Natural killer cell (primary cell): ENCODE measurements at regions not wholly inside any gene's neighbourhood (a gene's known extent, or its start where the extent isn't known, plus 50 kb on each side); places are given as distances from the start of the nearest gene placed in this dataset.

Source experiments
- ATAC-seq, 3 donors: fragments of 150-1000 bp in 2 of 3; fragments of 200-7000 bp in 1 of 3; cut with Tn5 transposase; 1 replicate in 1 of 3; 2 replicates in 2 of 3; pipeline ENCODE4 v1.10.0; 2021; ENCODE audit warnings: mild to moderate bottlenecking in 2 of 3, moderate library complexity in 2 of 3
- DNase-seq, 2 donors: peaks; one replicate each; pipeline versions ENCODE4 v3.0.0 to v3.0.0-alpha.2; 2013 to 2021; ENCODE audit warnings: mixed read lengths in 1 of 2
- H3K27ac ChIP-seq: one replicate; pipeline ENCODE4 v1.5.1; 2013; ENCODE audit warnings: mild to moderate bottlenecking, low read length
- H3K27me3 ChIP-seq: one replicate; pipeline ENCODE4 v1.6.1; 2013; ENCODE audit warnings: low read length; ENCODE audit not compliant: control insufficient read depth, insufficient read depth
- H3K36me3 ChIP-seq: one replicate; pipeline ENCODE4 v1.6.1; 2013; ENCODE audit warnings: low read length; ENCODE audit not compliant: control insufficient read depth, insufficient read depth
- H3K4me1 ChIP-seq: one replicate; pipeline ENCODE4 v1.6.1; 2013; ENCODE audit warnings: low read length; ENCODE audit not compliant: control insufficient read depth, insufficient read depth
- H3K4me3 ChIP-seq: one replicate; pipeline ENCODE4 v1.5.1; 2013; ENCODE audit warnings: low read length
- H3K9me3 ChIP-seq: one replicate; pipeline ENCODE4 v1.6.1; 2013; ENCODE audit warnings: low read length; ENCODE audit not compliant: control insufficient read depth, insufficient read depth
- H3K27ac Mint-ChIP-seq, 2 donors: one replicate each; pipeline ENCODE4 v1.8.0; 2022; ENCODE audit warnings: mild to moderate bottlenecking in 2 of 2, mixed read lengths in 2 of 2, moderate library complexity in 1 of 2
- H3K27me3 Mint-ChIP-seq, 2 donors: one replicate each; pipeline ENCODE4 v1.8.0; 2022; ENCODE audit warnings: low read depth in 2 of 2, mixed read lengths in 2 of 2
- H3K36me3 Mint-ChIP-seq: one replicate; pipeline ENCODE4 v1.8.0; 2022; ENCODE audit warnings: mixed read lengths
- H3K4me1 Mint-ChIP-seq, 2 donors: one replicate each; pipeline ENCODE4 v1.8.0; 2022; ENCODE audit warnings: mixed read lengths in 2 of 2
- H3K4me3 Mint-ChIP-seq: one replicate; pipeline ENCODE4 v1.8.0; 2022; ENCODE audit warnings: mild to moderate bottlenecking, moderate library complexity, mixed read lengths
- H3K9me3 Mint-ChIP-seq, 2 donors: one replicate each; pipeline ENCODE4 v1.8.0; 2022; ENCODE audit warnings: mixed read lengths in 2 of 2
- CTCF ChIP-seq: fragments of 200-600 bp; IDR thresholded peaks from one replicate; pipeline ENCODE4 v1.8.0; 2022; ENCODE audit warnings: antibody characterized with exemption
- WGBS: methylation state at CpG from one replicate; pipeline ENCODE4 v1.1.7; 2013; ENCODE audit warnings: missing lambda C conversion rate; ENCODE audit not compliant: insufficient coverage; 5-methylcytosine and 5-hydroxymethylcytosine counted together
- intact Hi-C: fragments of 100-400 bp; cut with micrococcal nuclease; formaldehyde crosslinking; loops from one replicate; pipeline ENCODE4 v1.14.2; 2022

GRCh38 chr3:14301558-14301957 is 100.8 kb upstream of the SLC6A6 start:
- Mint-ChIP-seq H3K9me3 (no peaks in the 10 kb centered on the region), H3K4me3 (no peak overlapping the region), H3K4me1 (peaks cover 20 to 23% of the 10 kb centered on the region in 2 donors), H3K36me3 (no peaks in the 10 kb centered on the region), H3K27ac (no peak overlapping the region), H3K27me3 (peaks cover 16 to 19% of the 10 kb centered on the region in 2 donors)
- Histone ChIP-seq H3K4me1 (peaks cover 37% of the 10 kb centered on the region), H3K9me3 (no peaks in the 10 kb centered on the region), H3K4me3 (no peak overlapping the region), H3K27ac (no peak overlapping the region), H3K27me3 (peaks cover 2% of the 10 kb centered on the region), H3K36me3 (no peaks in the 10 kb centered on the region)
- DNase-seq (no peak), ATAC-seq (no peak)
- intact Hi-C loops: no loop called here
- WGBS: 85% methylated on average over 15 of the region's 15 CpGs
- no peak for TF ChIP-seq CTCF

DNA sequence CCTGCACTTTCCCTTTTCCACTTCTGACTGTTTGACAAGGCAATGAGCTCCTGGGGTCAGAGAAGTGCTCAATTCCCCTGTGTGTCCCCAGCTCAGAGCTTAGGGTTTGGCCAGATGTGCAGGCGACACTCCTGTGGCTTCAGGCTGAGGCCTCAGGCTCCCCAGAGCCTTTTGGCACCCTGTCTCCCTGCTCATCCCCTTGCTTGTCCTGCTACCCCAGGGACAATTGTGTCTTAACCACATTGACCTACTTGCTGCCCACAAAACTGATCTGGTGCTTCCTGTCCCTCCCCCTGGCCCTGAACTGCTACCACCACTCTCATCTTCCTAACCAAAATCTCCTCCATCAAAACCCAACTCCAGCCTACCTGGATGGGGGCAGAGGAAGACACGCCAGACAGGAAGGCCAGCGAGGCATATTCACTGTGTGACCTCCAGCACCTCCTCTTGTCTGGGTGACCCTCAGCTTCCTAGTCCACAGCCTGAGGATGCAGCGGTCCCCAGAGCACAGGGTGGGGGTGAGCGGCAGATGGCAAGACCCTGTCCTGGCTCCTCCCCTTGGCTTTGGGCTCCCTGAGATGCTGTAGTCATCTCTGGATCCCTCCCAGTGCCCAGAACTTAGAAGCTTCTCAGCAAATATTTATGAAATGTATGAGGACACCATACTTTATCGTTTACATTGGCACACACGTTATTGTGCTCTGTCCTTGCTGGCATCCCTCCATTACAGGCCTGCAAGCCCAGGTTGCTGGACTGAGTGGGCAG is 98.9 kb upstream of the SLC6A6 start:
- intact Hi-C loops: no loop called here
- no peaks in the 10 kb centered on the region for H3K36me3 Mint-ChIP-seq
- Histone ChIP-seq H3K4me3 (no peak overlapping the region), H3K36me3 (no peaks in the 10 kb centered on the region), H3K4me1 (peaks cover 30% of the 10 kb centered on the region), H3K27me3 (peaks cover 2% of the 10 kb centered on the region), H3K27ac (no peak overlapping the region), H3K9me3 (no peaks in the 10 kb centered on the region)
- 47% methylated on average over 7 of the region's 7 CpGs for WGBS
- DNase-seq (peak in 1 of 2 donors; percentile 6), ATAC-seq (peak in 2 of 3 donors; percentile 24 to 60)
- H3K27ac Mint-ChIP-seq: no peak overlapping the region
- H3K4me1 Mint-ChIP-seq: peaks cover 20 to 21% of the 10 kb centered on the region in 2 donors
- TF ChIP-seq CTCF: no peak
- H3K4me3 Mint-ChIP-seq: peak overlapping the region; percentile 48
- H3K27me3 Mint-ChIP-seq: peaks cover 19 to 25% of the 10 kb centered on the region in 2 donors
- no peaks in the 10 kb centered on the region for H3K9me3 Mint-ChIP-seq

- Histone ChIP-seq H3K27me3 (no peaks in the 10 kb centered on the region), H3K9me3 (no peaks in the 10 kb centered on the region), H3K36me3 (no peaks in the 10 kb centered on the region), H3K27ac (no peak overlapping the region), H3K4me1 (peaks cover 23% of the 10 kb centered on the region), H3K4me3 (no peak overlapping the region)
- H3K36me3 Mint-ChIP-seq: no peaks in the 10 kb centered on the region
- peaks cover 19 to 28% of the 10 kb centered on the region in 2 donors for H3K27me3 Mint-ChIP-seq
- H3K4me1 Mint-ChIP-seq: peaks cover 16 to 20% of the 10 kb centered on the region in 2 donors
- TF ChIP-seq CTCF: no peak
- no peak overlapping the region for H3K4me3 Mint-ChIP-seq
- no peak for DNase-seq
- intact Hi-C loops: no loop called here
- no peaks in the 10 kb centered on the region for H3K9me3 Mint-ChIP-seq
- no peak for ATAC-seq
- 85% methylated on average over 9 of the region's 9 CpGs for WGBS
- no peak overlapping the region for H3K27ac Mint-ChIP-seq
These were observed 98.0 kb upstream of the SLC6A6 start for GRCh38 chr3:14304101-14305045.
